ENCODE measurements at regions not wholly inside any gene's neighbourhood (a gene's known extent, or its start where the extent isn't known, plus 50 kb on each side); places are given as distances from the start of the nearest gene placed in this dataset.
A peak's percentile ranks its signal among the peaks of the same experiment; 100 is the strongest.

- DNase-seq, result no peak
Observed at GRCh38 chr12:89253488-89253887, 98.8 kb downstream of the DUSP6 start.

DNA sequence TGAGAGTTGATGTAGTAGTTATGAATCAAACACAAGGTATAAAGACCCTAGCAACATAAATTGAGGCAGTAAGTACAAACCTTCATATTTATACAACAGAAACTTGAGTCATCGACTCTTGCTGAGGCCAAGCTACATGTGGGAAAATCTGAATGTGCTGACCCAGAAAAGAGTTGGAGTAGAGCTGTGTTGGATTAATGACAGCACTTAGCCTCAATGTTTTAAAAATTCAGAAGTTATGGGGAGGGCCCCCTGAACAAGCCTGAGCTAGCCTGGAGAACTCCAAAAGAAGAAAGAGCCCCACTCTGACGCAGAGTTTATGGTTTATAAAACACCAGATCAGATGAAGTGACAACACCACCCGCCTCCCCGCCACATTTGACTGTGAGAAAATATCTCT lies 100.0 kb downstream of the DUSP6 start:
- DNase-seq, result peak; percentile 22

DNA sequence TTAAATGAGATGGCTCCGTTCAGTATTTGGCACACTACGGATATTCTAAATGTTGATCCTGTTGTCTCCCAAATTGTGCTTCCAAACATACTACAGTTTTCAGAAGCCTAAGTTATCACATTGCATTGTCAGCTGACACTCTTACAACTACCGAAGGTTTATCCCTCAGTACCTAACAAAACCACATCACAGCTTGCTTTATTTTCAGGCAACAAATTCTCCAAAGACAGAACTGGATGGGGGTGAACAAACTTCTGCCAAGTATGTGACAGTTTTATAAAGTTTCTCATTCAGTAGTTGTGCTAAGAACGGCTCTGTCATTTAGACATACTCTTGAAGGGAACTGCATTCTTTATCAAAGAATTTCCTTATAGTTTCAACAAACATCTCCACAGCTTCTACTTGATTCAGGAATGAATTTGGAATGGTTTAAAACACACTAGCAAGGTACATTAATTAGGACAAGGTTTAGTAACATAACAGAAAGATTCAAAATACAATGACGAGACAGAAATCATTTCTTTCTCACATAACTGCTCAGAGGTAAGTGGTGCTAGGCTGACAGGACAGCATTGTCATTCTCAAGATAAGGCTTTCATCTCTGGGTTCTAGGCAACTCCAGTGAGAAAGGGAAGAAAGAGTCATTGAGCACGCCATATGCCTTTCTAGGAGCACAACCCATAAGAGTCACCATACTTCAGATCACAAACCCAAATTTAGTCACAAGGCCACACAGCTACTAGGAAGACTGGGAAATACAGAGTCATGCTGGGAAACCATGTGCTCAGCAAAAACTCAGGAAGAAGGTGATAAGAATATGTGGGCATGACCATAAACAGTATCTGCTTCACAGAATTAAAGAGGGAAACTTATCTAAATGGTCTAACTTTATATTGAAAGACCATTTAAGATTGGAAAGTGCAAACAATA lies 100.7 kb downstream of the DUSP6 start:
- DNase-seq, result no peak

GRCh38 chr12:89250636-89251035 lies 101.7 kb downstream of the DUSP6 start:
- no peak for DNase-seq

GRCh38 chr12:89250213-89250612 lies 102.1 kb downstream of the DUSP6 start:
- no peak for DNase-seq

- peak; percentile 58 for DNase-seq
Observed at GRCh38 chr12:89247967-89248366, 104.3 kb downstream of the DUSP6 start.

- peak; percentile 56 for DNase-seq
Observed at GRCh38 chr12:89247541-89247942, 104.8 kb downstream of the DUSP6 start.

- peak; percentile 40 for DNase-seq
Observed at GRCh38 chr12:89245090-89245489, 107.2 kb downstream of the DUSP6 start.

DNA sequence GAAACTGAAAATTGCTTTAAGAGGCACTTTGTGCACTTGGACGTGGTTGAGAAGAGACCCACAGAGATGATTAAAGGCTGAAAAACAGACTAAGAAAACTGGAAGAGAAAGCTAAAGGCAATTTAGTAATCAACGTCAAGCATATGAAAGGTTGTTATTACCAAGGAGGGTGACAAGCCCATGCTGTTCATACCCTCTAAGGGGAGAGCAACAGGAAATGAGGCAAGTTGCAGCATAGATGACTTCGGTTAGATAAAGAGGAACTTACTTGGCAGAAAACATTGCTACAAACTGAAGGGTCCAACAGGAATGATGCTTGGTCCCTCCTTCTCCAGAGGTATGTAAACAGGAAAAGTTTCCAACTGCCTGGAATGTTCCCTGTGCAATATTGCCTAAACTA lies 107.8 kb downstream of the DUSP6 start:
- DNase-seq, result peak; percentile 41

- DNase-seq, result no peak
Observed at GRCh38 chr12:89243771-89244170, 108.5 kb downstream of the DUSP6 start.

GRCh38 chr12:89239534-89239933 lies 112.8 kb downstream of the DUSP6 start:
- no peak for DNase-seq

GRCh38 chr12:89238593-89238992 lies 113.7 kb downstream of the DUSP6 start:
- no peak for DNase-seq

GRCh38 chr12:89237763-89238162 lies 114.5 kb downstream of the DUSP6 start:
- no peak for DNase-seq

- DNase-seq, result no peak
Observed at GRCh38 chr12:89236748-89237383, 115.4 kb downstream of the DUSP6 start.

DNA sequence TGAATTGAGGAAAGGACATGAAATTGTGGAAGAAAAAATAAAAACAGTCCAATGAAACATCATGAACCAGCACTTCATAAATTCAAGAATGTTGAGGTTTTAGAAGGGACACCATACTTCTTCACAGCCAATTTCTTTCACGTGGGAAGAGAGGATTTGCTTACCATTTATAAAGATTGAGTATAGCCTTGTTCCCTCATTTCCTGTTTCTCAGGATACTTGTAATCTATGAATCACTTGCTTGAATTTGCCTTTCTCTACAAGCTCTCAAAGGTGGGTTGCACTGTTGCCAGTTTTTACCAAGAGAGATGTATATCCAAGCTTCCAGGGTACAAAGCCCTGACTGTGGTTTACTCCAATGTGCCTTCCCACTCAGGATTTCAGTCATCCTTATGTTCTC lies 116.1 kb downstream of the DUSP6 start:
- peak; percentile 13 for DNase-seq

DNA sequence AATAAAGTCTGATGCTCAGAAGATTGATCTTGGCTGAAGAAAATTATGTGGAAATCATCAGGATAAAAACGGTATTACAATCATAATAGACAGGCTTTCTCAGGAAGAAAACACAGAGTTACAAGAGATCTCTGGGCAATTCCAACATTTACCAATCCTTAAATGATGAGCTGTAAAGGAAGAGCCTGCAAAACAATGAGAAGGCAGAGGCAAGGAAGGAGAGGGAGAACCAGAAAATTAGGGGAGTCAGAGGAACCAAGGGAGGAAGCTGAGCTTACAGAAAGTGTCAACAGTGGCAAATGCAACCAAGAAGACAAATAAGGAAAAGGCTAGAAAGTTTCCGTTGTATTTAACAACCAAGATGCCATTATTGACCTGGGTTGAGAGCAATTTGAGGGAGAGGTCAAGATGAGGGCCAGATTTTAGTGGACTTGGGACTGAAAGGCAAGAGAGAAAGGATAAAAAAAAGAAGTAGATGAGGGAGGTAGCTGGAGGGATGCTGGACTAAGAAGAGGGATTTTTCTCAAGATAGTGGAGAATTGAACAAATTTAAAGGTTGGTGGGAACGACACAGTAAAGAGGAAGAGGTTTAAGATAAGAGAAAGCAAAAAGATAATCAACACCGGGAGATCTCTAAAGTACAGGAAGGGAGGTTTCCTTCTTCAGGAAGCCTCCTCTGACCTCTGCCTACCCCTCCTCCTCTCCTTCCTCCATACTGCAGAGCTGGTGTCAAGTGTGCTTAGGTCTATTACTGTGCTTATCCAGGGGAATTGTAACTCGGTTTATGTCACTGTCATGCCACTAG lies 116.9 kb downstream of the DUSP6 start:
- no peak for DNase-seq

DNA sequence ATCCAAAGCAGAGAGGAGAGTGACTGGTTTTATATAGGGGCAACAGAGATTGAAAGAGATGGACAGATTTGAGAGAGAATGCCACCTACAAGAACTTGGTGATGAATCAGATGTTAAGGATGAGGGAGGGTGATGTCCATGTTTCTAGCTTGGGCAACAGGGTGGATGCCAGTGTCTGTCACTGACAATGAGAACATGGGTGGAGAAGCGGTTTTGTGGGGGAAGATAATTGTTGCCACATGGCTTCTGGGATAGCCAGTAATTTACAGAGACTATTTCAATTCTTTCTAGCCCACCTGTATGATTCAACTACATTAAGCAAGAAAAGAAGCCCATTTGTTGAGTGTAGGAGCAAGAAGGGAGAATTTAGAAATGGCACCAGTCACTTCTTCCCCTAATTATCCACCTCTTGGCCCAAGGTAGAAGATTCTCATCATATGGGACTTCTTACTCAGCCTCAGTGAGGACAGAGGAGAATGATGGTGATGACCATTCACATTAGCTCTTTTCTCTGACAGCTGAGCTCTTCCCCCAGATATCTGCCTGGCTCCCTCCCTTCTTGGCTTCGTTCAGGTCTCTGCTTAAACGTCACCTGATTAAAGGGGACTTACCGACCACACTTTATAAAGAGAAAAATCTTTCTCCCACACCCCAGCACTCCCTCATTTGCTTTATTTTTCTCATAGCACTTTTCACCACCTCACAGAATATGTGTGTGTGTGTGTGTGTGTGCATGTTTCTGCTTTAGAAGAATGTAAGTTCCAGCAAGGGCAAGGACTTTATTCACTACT lies 117.8 kb downstream of the DUSP6 start:
- DNase-seq, result no peak

DNA sequence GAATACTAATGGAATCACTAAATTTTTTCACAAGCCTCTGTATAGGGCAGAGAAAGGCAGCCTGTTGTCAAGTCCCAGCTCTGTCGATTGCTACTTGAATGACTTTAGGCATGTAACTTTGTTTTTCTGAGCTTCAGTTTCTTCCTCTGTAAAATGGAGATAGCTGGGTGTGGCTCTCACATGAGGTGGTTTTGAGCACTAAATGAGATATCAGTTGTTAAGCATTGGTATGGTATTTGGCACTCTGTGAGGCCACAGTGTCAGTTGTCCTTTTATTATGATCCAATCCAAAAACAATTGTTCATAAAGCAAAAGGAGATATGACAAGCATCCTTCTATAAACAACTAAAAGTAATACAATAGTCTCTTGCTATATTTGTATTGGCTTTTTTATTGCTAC lies 120.6 kb downstream of the DUSP6 start:
- DNase-seq, result no peak

DNA sequence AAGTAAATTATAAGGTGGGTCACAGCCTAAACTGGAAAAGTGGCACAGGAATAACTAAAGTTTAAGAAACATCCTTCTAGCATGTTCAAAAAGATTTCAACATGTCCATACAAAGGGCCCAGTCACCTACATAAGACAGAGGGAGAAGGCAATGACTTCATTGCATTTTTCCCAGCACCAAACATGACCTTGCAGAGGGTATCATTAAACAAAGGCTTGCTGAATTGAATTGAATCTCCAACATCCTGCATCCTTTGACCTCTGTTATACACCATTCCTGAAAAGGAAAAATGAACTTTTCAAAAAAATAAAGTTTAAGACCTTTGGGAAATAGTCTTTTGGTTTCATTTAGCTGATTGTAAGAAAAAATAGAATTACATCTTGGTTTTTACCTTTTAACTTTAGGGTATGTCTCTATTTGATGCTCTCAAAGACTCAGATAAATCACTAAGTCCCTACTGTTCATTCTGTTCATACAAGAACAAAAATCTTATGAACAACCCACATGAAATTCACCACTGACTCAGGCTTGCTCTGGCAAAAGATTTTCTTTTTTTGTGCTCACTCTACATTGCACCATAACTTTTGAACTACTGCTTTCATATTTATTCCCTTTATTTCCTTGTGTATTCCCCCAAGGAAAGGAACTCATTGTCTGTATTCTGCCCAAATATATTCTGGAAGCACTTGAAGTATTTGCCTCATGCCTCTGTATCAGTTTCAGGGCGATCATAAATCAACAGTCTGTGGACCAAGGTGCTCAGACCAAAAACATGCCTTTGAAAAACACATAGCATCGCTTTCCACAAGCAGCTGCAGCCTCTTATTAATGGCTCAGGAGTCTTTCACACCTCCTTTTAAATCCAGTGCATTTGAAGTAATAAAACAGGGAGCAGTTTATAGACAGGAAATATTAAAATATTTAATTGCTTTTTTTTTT lies 121.7 kb downstream of the DUSP6 start:
- DNase-seq, result no peak

- DNase-seq, result no peak
Observed at GRCh38 chr12:89228491-89228890, 123.8 kb downstream of the DUSP6 start.

DNA sequence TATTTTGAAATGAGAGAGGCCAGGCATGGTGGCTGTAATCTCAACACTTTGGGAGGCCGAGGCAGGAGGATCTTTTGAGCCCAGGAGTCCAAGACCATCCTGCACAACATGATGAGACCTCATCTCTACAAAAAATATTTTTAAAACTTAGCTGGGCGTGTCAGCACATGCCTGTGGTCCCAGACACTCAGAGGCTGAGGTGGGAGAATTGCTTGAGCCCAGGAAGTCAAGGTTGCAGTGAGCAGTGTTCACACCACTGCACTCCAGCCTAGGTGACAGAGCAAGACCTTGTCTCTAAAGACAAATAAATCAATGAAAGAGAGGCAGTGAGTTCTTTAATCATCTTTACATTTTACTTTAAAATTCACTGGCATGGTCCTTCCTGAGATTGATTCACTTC lies 124.5 kb downstream of the DUSP6 start:
- no peak for DNase-seq
